ENCODE measurements at regions not wholly inside any gene's neighbourhood (a gene's known extent, or its start where the extent isn't known, plus 50 kb on each side); places are given as distances from the start of the nearest gene placed in this dataset.

DNA sequence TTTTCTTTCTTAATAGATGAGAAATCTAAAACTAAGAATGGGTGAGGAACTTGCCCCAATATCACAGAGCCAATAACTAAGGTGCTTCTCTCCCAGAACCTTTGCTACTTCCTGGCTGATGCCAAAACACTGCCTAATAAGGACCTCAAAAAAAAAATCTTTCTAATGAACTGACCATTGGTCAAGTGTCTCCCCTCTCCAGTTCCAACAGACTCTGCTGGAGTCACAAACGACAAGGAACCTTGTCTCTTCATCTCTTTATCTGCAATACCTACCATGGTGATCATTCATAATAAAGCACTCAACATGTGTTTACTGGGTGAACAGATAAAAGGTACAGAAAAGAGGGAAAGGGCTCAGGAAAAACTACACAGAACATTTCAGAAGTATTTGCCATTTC lies 197.4 kb downstream of the LTN1 start:
- TF ChIP-seq TBP (optimal IDR thresholded peaks at IDR 0.05; ENCODE audit: low read depth, low read length), result no peak
- no peak for TF ChIP-seq RAD21 (CRISPR knock-in tag; conservative IDR thresholded peaks at IDR 0.05 in 1 of 2, IDR thresholded peaks at IDR 0.05 in 1 of 2)
- no peak for TF ChIP-seq CXXC5 (CRISPR knock-in tag; IDR thresholded peaks at IDR 0.05)
- no peak for TF ChIP-seq TEAD1 (CRISPR knock-in tag; IDR thresholded peaks at IDR 0.05)
- TF ChIP-seq, protein P1, sequence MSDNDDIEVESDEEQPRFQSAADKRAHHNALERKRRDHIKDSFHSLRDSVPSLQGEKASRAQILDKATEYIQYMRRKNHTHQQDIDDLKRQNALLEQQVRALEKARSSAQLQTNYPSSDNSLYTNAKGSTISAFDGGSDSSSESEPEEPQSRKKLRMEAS (CRISPR knock-in tag; IDR thresholded peaks at IDR 0.05), result no peak
